Endothelial cell of umbilical vein (primary cell): ENCODE measurements at regions not wholly inside any gene's neighbourhood (a gene's known extent, or its start where the extent isn't known, plus 50 kb on each side); places are given as distances from the start of the nearest gene placed in this dataset.

Experiments
- BruUV-seq: library from RNA; stranded (reverse); fragments of 400-500 nt; replicated peaks from 2 replicates; lab custom pipeline; 2021; lab: Mats Ljungman, UMichigan
- CTCF ChIA-PET: fragments of 300-600, 350-600 bp; sonication (Branson Sonifier 250); formaldehyde crosslinking; loops from one replicate; lab custom pipeline; 2021; ENCODE audit warnings: antibody characterized with exemption, inconsistent platforms; lab: Charles Lee
- POLR2A ChIA-PET: fragments of 300-600, 350-600 bp; sonication (Branson Sonifier 250); formaldehyde crosslinking; loops from one replicate; lab custom pipeline; 2021; ENCODE audit warnings: antibody characterized with exemption, inconsistent platforms; lab: Charles Lee
- DNase-seq: peaks from one replicate; pipeline ENCODE4 v3.0.0-alpha.2; 2011; ENCODE audit warnings: low read depth, low spot score
- FAIRE-seq: peaks from 2 replicates; lab custom pipeline; 2011; peaks lifted over from hg19 to GRCh38; lab: Jason Lieb, UNC
- H2AFZ ChIP-seq: 2 replicates; pipeline ENCODE4 v1.6.0; 2012; ENCODE audit warnings: low read depth, low read length, control low read depth, inconsistent platforms
- H3K27ac ChIP-seq: 2 replicates; pipeline ENCODE4 v1.5.1; 2011; ENCODE audit warnings: low read depth, mild to moderate bottlenecking, control low read depth, low read length, moderate library complexity; ENCODE audit not compliant: insufficient read depth
- H3K27me3 ChIP-seq, 2 experiments: 2 replicates each; pipeline versions ENCODE4 v1.6.0 to v1.6.1; 2011; ENCODE audit warnings: low read length in 2 of 2, mixed read lengths in 1 of 2; ENCODE audit not compliant: control insufficient read depth in 2 of 2, insufficient read depth in 2 of 2
- H3K36me3 ChIP-seq, 2 experiments: 2 replicates in 1 of 2; 3 replicates in 1 of 2; pipeline ENCODE4 v1.5.1; 2011; ENCODE audit warnings: low read length in 2 of 2, mild to moderate bottlenecking in 1 of 2, moderate library complexity in 1 of 2; ENCODE audit not compliant: control insufficient read depth in 2 of 2, insufficient read depth in 2 of 2; ENCODE audit errors: extremely low read depth in 1 of 2
- H3K4me1 ChIP-seq: 3 replicates; pipeline ENCODE4 v1.5.1; 2011; ENCODE audit warnings: mild to moderate bottlenecking, low read length; ENCODE audit not compliant: control insufficient read depth, insufficient read depth; ENCODE audit errors: extremely low read depth
- H3K4me2 ChIP-seq: 2 replicates; pipeline ENCODE4 v1.6.1; 2011; ENCODE audit warnings: low read length, control low read depth, mixed read lengths; ENCODE audit not compliant: insufficient read depth
- H3K4me3 ChIP-seq, 3 experiments: fragments of 200-600 bp in 1 of 3; sonication (generic), shearing (Covaris generic) in 1 of 3; replicated peaks in 1 of 3; 2 replicates each; pipeline ENCODE4 v1.5.1; 2011 to 2016; ENCODE audit warnings: control low read depth in 3 of 3, low read length in 3 of 3, mild to moderate bottlenecking in 2 of 3, inconsistent platforms in 1 of 3, low read depth in 1 of 3, moderate library complexity in 1 of 3; ENCODE audit not compliant: insufficient read depth in 1 of 3
- H3K79me2 ChIP-seq: 2 replicates; pipeline ENCODE4 v1.6.0; 2012; ENCODE audit warnings: low read length, inconsistent platforms; ENCODE audit not compliant: control insufficient read depth, insufficient read depth
- H3K9ac ChIP-seq: replicated peaks from 2 replicates; pipeline ENCODE3; 2011; ENCODE audit warnings: low read length, control low read depth; ENCODE audit not compliant: insufficient read depth; ENCODE audit errors: extremely low read depth
- H3K9me1 ChIP-seq: replicated peaks from 3 replicates; pipeline ENCODE4 v1.6.0; 2011; ENCODE audit warnings: mild to moderate bottlenecking, low read length; ENCODE audit not compliant: control insufficient read depth, insufficient read depth; ENCODE audit errors: extremely low read depth
- H3K9me3 ChIP-seq: replicated peaks from 2 replicates; pipeline ENCODE4 v1.5.1; 2012; ENCODE audit warnings: low read length, inconsistent platforms; ENCODE audit not compliant: control insufficient read depth, insufficient read depth
- H4K20me1 ChIP-seq: replicated peaks from 2 replicates; pipeline ENCODE3; 2011; ENCODE audit warnings: mild to moderate bottlenecking, low read length; ENCODE audit not compliant: control insufficient read depth, insufficient read depth; ENCODE audit errors: extremely low read depth
- CTCF ChIP-seq, 2 donors: IDR thresholded peaks; 1 replicate in 1 of 2; 2 replicates in 1 of 2; pipeline ENCODE4 v1.5.1; 2011; ENCODE audit warnings: low read length in 2 of 2, mild to moderate bottlenecking in 2 of 2, moderate library complexity in 2 of 2, control low read depth in 1 of 2, inconsistent platforms in 1 of 2, low read depth in 1 of 2; ENCODE audit not compliant: insufficient read depth in 1 of 2; ENCODE audit errors: extremely low read depth in 1 of 2
- FOS ChIP-seq: IDR thresholded peaks from 2 replicates; pipeline ENCODE4 v1.6.1; 2011; ENCODE audit warnings: mild to moderate bottlenecking, low read length, moderate library complexity, borderline replicate concordance; ENCODE audit not compliant: insufficient read depth
- GATA2 ChIP-seq: IDR thresholded peaks from 2 replicates; pipeline ENCODE4 v1.7.0; 2011; ENCODE audit warnings: low read depth, mild to moderate bottlenecking, moderate library complexity, mixed read lengths, low read length; ENCODE audit not compliant: insufficient read length, insufficient read depth
- dilution Hi-C: fragments of 300-500 bp; cut with MboI; formaldehyde crosslinking; loops from one replicate; pipeline ENCODE4 v1.15.0; 2019; ENCODE audit warnings: low sequenced_read_pairs; ENCODE audit not compliant: extremely low pct_ligation_motif_present
- intact Hi-C: fragments of 100-400 bp; cut with micrococcal nuclease; formaldehyde crosslinking; loops from one replicate; pipeline ENCODE4 v1.10.0; 2022

DNA sequence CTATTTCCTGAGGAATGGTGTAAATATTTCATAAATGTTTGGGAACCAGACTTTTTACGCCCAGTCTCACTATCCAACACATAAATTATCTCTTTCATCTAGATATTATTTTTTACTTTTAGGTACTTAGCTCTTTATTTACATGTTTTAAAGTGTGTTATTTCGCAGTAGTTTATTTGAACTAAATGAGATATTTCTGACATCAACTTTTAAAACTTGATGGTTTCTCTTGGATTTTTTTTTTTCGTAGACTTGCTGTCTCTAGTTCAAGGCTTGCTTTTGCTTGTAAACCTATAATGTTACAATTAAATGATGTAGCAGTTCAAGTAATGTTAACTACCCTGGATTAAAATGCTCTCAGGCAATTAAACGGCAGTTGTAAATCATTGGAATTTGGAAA is 241.7 kb upstream of the PDE3A start:
- DNase-seq (no peak), FAIRE-seq (no peak)
- CTCF ChIA-PET, result interaction anchor here (0.9 to 1.7 kb wide), 3 partner anchors 17 to 388 kb away, joined by 3 to 4 read pairs (median 3); no protein-coding TSS in a partner anchor
- POLR2A ChIA-PET, result no interaction called here
- no peak overlapping the region for H3K9ac ChIP-seq
- no peaks in the 10 kb centered on the region for H3K79me2 ChIP-seq
- H3K27ac ChIP-seq, result no peak overlapping the region
- dilution Hi-C loops (no loop called here), intact Hi-C loops (no loop called here)
- H3K9me1 ChIP-seq, result no peaks in the 10 kb centered on the region
- no peak overlapping the region for H3K4me3 ChIP-seq
- no TSS peak for BruUV-seq
- no peaks in the 10 kb centered on the region for H3K4me1 ChIP-seq
- H3K4me2 ChIP-seq, result no peak overlapping the region
- no peaks in the 10 kb centered on the region for H3K9me3 ChIP-seq
- H4K20me1 ChIP-seq, result no peaks in the 10 kb centered on the region
- no peak overlapping the region for H2AFZ ChIP-seq
- no peaks in the 10 kb centered on the region for H3K36me3 ChIP-seq
- H3K27me3 ChIP-seq, result no peaks in the 10 kb centered on the region
- no peak for TF ChIP-seq CTCF (IDR thresholded peaks at IDR 0.05; ENCODE audit: extremely low read depth in 1 of 2, insufficient read depth in 1 of 2, low read depth in 1 of 2, low read length in 2 of 2)

DNA sequence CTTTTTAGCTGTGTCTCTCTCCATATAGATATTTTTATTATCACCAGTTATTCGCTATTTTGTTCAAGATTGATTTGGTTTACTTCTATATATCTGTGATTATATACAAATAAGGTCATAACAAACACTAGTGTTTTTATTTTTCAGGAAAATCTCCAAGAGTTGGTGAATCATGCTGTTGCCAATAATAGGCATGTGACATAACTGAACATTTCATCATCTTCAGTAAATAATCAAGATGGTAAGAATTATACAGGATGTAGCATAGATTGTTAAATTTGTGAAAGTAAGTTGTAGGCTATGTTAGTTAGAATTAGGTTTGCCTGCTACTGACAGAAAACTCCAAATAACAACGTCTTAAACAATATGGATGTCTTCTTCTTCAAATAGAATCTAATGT is 240.9 kb upstream of the PDE3A start:
- no peak for FAIRE-seq
- Histone ChIP-seq H4K20me1 (no peaks in the 10 kb centered on the region), H3K79me2 (no peaks in the 10 kb centered on the region), H3K27me3 (no peaks in the 10 kb centered on the region), H3K9me1 (no peaks in the 10 kb centered on the region), H3K27ac (no peak overlapping the region), H2AFZ (no peak overlapping the region), H3K4me1 (no peaks in the 10 kb centered on the region), H3K4me2 (no peak overlapping the region), H3K9ac (no peak overlapping the region), H3K9me3 (no peaks in the 10 kb centered on the region), H3K36me3 (no peaks in the 10 kb centered on the region), H3K4me3 (no peak overlapping the region)
- dilution Hi-C loops (no loop called here), intact Hi-C loops (no loop called here)
- ChIA-PET CTCF (no interaction called here), POLR2A (no interaction called here)
- TF ChIP-seq GATA2, result no peak
- TF ChIP-seq CTCF (IDR thresholded peaks at IDR 0.05; ENCODE audit: extremely low read depth in 1 of 2, insufficient read depth in 1 of 2, low read depth in 1 of 2, low read length in 2 of 2), result no peak
- peak; percentile 10 for TF ChIP-seq FOS
- no TSS peak for BruUV-seq
- no peak for DNase-seq
